Ascending aorta (tissue), 2 donors: ENCODE measurements at regions not wholly inside any gene's neighbourhood (a gene's known extent, or its start where the extent isn't known, plus 50 kb on each side); places are given as distances from the start of the nearest gene placed in this dataset.
"Not testable (repeated sequence)": the region's sequence is repeated elsewhere in the genome, so short reads cannot be mapped to it uniquely, and the experiment has no call there.

Source experiments
- DNase-seq, 2 donors: peaks; one replicate each; pipeline ENCODE4 v3.0.0-alpha.2; 2019; ENCODE audit warnings: low spot score in 2 of 2
- H3K27ac ChIP-seq, 2 donors: fragments of 200-600 bp; sonication (generic); one replicate each; pipeline ENCODE4 v1.5.1; 2016 to 2017; ENCODE audit warnings: mild to moderate bottlenecking in 1 of 2
- H3K27me3 ChIP-seq: fragments of 200-600 bp; sonication (generic); one replicate; pipeline ENCODE4 v1.5.1; 2017
- H3K36me3 ChIP-seq, 2 donors: fragments of 200-600 bp; sonication (generic); one replicate each; pipeline ENCODE4 v1.5.1; 2016
- H3K4me1 ChIP-seq, 2 donors: fragments of 200-600 bp; sonication (generic); one replicate each; pipeline ENCODE4 v1.5.1; 2016 to 2017; ENCODE audit warnings: mild to moderate bottlenecking in 1 of 2
- H3K4me3 ChIP-seq, 2 donors: fragments of 200-600 bp; sonication (generic); one replicate each; pipeline ENCODE4 v1.5.1; 2016 to 2017; ENCODE audit warnings: mild to moderate bottlenecking in 1 of 2
- H3K9me3 ChIP-seq, 2 donors: fragments of 200-600 bp; sonication (generic); one replicate each; pipeline ENCODE4 v1.5.1; 2016
- intact Hi-C: fragments of 100-400 bp; cut with DNase I; formaldehyde crosslinking; loops from one replicate; pipeline ENCODE4 v1.15.1; 2023
- TF ChIP-seq, protein P1 (sequence below), 3 experiments: fragments of 200-600 bp in 2 of 3; fragments of 450-650 bp in 1 of 3; sonication (generic) in 2 of 3; IDR thresholded peaks; one replicate each; pipeline ENCODE4 v1.5.1; 2016 to 2019; ENCODE audit warnings: antibody characterized with exemption in 3 of 3, mild to moderate bottlenecking in 1 of 3, moderate library complexity in 1 of 3

DNA sequence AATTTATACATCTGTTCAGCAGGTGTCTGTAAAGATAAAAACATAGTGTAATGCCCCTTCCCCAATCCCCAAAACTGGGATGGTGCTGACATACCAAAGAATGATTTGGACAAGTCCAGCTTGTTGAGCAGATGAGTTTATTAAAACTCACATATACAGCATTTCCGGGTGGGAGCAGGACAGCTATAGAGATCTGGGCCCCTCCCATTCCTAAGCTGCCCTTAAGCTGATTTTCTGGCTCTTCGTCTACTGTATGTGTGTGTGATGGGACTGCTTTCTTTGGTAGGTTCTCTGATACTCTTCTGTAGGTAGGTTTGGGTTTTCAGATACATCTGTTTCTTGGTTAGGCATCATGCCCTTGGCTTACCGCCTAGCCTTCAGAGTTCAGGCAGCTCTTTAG lies 703.7 kb upstream of the PCDH10 start:
- H3K27me3 ChIP-seq, result no peaks in the 10 kb centered on the region
- no peak overlapping the region for H3K27ac ChIP-seq

DNA sequence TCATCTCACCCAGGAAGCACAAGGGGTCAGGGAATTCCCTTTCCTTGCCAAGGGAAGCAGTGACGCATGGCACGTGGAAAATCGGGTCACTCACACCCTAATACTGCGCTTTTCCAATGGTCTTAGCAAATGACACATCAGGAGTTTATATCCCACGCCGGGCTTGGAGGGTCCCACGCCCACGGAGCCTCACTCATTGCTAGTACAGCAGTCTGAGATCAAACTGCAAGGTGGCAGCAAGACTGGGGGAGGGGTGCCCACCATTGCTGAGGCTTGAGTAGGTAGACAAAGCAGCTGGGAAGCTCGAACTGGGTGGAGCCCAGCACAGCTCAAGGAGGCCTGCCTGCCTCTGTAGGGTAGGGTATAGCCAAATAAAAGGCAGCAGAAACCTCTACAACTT lies 691.1 kb upstream of the PCDH10 start:
- H3K4me3 ChIP-seq, H3K9me3 ChIP-seq, intact Hi-C loops, H3K4me1 ChIP-seq, H3K36me3 ChIP-seq, H3K27me3 ChIP-seq, H3K27ac ChIP-seq, DNase-seq: not testable (repeated sequence)

More for the DNA sequence above, 703.7 kb upstream of the PCDH10 start:
- DNase-seq, result no peak
- Histone ChIP-seq H3K9me3 (no peaks in the 10 kb centered on the region), H3K36me3 (no peaks in the 10 kb centered on the region), H3K4me3 (no peak overlapping the region), H3K4me1 (no peaks in the 10 kb centered on the region)
- intact Hi-C loops, result no loop called here
- TF ChIP-seq, protein P1, sequence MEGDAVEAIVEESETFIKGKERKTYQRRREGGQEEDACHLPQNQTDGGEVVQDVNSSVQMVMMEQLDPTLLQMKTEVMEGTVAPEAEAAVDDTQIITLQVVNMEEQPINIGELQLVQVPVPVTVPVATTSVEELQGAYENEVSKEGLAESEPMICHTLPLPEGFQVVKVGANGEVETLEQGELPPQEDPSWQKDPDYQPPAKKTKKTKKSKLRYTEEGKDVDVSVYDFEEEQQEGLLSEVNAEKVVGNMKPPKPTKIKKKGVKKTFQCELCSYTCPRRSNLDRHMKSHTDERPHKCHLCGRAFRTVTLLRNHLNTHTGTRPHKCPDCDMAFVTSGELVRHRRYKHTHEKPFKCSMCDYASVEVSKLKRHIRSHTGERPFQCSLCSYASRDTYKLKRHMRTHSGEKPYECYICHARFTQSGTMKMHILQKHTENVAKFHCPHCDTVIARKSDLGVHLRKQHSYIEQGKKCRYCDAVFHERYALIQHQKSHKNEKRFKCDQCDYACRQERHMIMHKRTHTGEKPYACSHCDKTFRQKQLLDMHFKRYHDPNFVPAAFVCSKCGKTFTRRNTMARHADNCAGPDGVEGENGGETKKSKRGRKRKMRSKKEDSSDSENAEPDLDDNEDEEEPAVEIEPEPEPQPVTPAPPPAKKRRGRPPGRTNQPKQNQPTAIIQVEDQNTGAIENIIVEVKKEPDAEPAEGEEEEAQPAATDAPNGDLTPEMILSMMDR (IDR thresholded peaks at IDR 0.05), result no peak

DNA sequence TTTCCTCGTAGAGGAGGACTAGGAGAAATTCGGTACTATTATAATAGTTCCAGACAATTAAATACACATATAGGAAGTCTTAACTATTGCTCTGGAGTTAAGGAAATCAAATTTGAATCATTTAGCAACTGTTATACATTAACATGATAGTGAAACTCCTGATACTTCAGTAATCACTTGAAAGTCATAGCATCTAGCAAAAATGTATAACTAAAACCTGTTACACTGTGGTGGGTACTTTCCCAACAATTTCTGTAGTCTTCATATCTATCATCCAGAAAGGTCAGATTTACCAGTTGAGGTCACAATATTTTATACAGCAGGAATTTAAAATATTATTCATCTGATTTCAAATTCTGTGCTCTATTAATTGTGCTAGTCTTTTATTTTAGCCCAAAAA lies 669.6 kb upstream of the PCDH10 start:
- H3K27ac ChIP-seq, result no peak overlapping the region
- DNase-seq, result no peak

DNA sequence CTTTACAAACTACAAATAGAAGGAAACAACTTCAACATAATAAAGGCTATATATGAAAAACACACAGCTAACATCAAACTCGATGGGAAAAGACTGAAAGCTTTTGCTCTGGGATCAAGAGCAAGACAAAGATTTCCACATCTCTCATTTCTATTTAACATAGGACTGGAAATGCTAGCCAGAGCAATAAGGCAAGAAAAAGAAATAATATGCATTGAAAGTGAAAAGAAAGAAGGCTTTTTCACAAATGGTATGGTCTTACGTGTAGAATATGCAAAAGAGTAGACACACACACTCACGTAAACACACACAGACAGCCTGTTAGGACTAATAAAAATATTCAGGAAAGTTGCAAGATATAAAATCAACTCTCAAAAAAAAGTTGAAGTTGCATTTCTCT lies 660.5 kb upstream of the PCDH10 start:
- TF ChIP-seq, protein P1 (IDR thresholded peaks at IDR 0.05), result no peak
- no peak for DNase-seq
- no peak overlapping the region for H3K27ac ChIP-seq
- H3K27me3 ChIP-seq, result no peaks in the 10 kb centered on the region
- no peaks in the 10 kb centered on the region for H3K36me3 ChIP-seq
- peaks cover 0 to 18% of the 10 kb centered on the region in 2 donors for H3K9me3 ChIP-seq
- intact Hi-C loops, result no loop called here
- H3K4me3 ChIP-seq, result no peak overlapping the region
- no peaks in the 10 kb centered on the region for H3K4me1 ChIP-seq

More for the DNA sequence above, 669.6 kb upstream of the PCDH10 start:
- no peak overlapping the region for H3K4me3 ChIP-seq
- intact Hi-C loops, result no loop called here
- no peaks in the 10 kb centered on the region for H3K4me1 ChIP-seq
- no peaks in the 10 kb centered on the region for H3K27me3 ChIP-seq
- H3K36me3 ChIP-seq, result no peaks in the 10 kb centered on the region
- no peaks in the 10 kb centered on the region for H3K9me3 ChIP-seq
- TF ChIP-seq, protein P1 (IDR thresholded peaks at IDR 0.05), result no peak

DNA sequence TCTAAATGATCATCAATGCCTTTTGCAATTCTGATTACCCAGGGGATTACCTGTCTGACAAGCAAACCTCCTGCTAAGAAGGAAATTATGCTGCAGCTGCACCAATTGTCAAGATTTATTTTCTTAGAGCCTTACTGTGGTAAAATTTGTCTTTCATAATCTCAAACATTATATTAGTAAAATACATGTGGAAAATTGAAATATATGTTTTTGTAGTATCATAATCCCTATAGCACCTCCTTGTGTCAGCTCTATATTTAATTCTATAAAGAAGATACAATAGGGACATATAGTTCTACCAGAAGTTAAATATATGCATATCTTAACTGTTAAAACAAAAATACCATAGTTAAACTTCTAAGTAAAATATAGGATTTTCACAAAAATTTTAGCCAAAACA lies 655.6 kb upstream of the PCDH10 start:
- H3K27me3 ChIP-seq, result no peaks in the 10 kb centered on the region
- no peaks in the 10 kb centered on the region for H3K36me3 ChIP-seq
- intact Hi-C loops, result no loop called here
- H3K9me3 ChIP-seq, result peaks cover 0 to 3% of the 10 kb centered on the region in 2 donors
- H3K4me1 ChIP-seq, result no peaks in the 10 kb centered on the region
- no peak overlapping the region for H3K4me3 ChIP-seq
- no peak for DNase-seq
- TF ChIP-seq, protein P1 (IDR thresholded peaks at IDR 0.05), result no peak
- no peak overlapping the region for H3K27ac ChIP-seq

DNA sequence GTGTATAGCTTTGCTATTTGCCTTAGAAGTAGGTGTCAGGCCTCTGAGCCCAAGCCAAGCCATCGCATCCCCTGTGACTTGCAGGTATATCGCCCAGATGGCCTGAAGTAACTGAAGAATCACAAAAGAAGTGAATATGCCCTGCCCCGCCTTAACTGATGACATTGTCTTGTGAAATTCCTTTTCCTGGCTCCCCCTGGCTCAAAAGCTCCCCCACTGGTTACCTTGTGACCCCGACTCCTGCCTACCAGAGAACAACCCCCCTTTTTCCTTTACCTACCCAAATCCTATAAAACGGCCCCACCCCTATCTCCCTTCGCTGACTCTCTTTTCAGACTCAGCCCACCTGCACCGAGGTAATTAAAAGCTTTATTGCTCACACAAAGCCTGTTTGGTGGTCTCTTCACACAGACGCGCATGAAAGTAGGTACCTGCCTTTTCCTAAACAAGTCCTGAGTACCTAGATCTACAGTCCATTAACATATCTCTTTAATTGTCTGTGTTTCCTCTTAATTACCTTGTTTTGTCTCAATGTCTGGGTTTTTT lies 653.8 kb upstream of the PCDH10 start:
- H3K9me3 ChIP-seq, H3K36me3 ChIP-seq, H3K27me3 ChIP-seq, H3K4me1 ChIP-seq, DNase-seq, H3K4me3 ChIP-seq, H3K27ac ChIP-seq, intact Hi-C loops: not testable (repeated sequence)

DNA sequence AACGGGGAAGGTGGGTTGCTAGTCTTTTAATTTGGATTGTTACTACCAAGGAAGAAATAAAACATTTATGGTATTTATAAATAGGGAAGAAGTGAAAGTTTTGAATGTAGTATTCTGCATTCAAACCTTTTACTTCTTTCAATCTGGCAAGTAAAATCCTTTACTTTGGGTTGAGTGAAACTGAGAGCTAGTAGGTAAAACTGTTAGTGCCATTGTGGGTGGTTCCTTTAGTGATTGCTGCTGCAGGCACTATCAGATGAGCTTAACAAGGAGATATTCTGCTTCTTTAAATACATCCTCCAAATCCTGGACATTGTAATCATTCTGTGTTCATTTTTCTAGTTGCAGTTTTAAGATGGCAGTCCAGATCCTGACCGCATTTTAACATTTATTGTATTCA lies 650.9 kb upstream of the PCDH10 start:
- Histone ChIP-seq H3K4me3 (no peak overlapping the region), H3K27ac (no peak overlapping the region), H3K27me3 (no peaks in the 10 kb centered on the region), H3K9me3 (no peaks in the 10 kb centered on the region), H3K36me3 (no peaks in the 10 kb centered on the region), H3K4me1 (no peaks in the 10 kb centered on the region)
- TF ChIP-seq, protein P1 (IDR thresholded peaks at IDR 0.05), result no peak
- intact Hi-C loops, result no loop called here
- DNase-seq, result no peak
